GF-D8 (cell line): ENCODE measurements at regions not wholly inside any gene's neighbourhood (a gene's known extent, or its start where the extent isn't known, plus 50 kb on each side); places are given as distances from the start of the nearest gene placed in this dataset.
"Not testable (repeated sequence)": the region's sequence is repeated elsewhere in the genome, so short reads cannot be mapped to it uniquely, and the experiment has no call there.

Experiments
- DNase-seq: peaks from one replicate; lab custom pipeline; 2025; lab: John Stamatoyannopoulos, UW

- DNase-seq, result no peak
Measured at GRCh38 chr17:36845916-36846315, 91.4 kb upstream of the LHX1 start.

- no peak for DNase-seq
Measured at GRCh38 chr17:36846410-36847292, 90.6 kb upstream of the LHX1 start.

GRCh38 chr17:36848008-36848902, 89.0 kb upstream of the LHX1 start:
- no peak for DNase-seq

GRCh38 chr17:36849020-36849419, 88.3 kb upstream of the LHX1 start:
- not testable (repeated sequence) for DNase-seq

GRCh38 chr17:36849871-36850348, 87.4 kb upstream of the LHX1 start:
- DNase-seq, result no peak

GRCh38 chr17:36850790-36851189, 86.5 kb upstream of the LHX1 start:
- no peak for DNase-seq

GRCh38 chr17:36851250-36851649, 86.0 kb upstream of the LHX1 start:
- DNase-seq, result no peak

- not testable (repeated sequence) for DNase-seq
Measured at GRCh38 chr17:36852478-36852877, 84.8 kb upstream of the LHX1 start.

- DNase-seq, result no peak
Measured at GRCh38 chr17:36854982-36855381, 82.3 kb upstream of the LHX1 start.

- no peak for DNase-seq
Measured at GRCh38 chr17:36855459-36855858, 81.8 kb upstream of the LHX1 start.

GRCh38 chr17:36856222-36856621, 81.1 kb upstream of the LHX1 start:
- no peak for DNase-seq

- DNase-seq, result no peak
Measured at GRCh38 chr17:36856903-36857381, 80.3 kb upstream of the LHX1 start.

- DNase-seq, result no peak
Measured at GRCh38 chr17:36857698-36858097, 79.6 kb upstream of the LHX1 start.

- DNase-seq, result no peak
Measured at GRCh38 chr17:36858119-36859002, 78.9 kb upstream of the LHX1 start.

GRCh38 chr17:36859003-36859300, 78.3 kb upstream of the LHX1 start:
- DNase-seq, result no peak

GRCh38 chr17:36859706-36860105, 77.6 kb upstream of the LHX1 start:
- no peak for DNase-seq

- no peak for DNase-seq
Measured at GRCh38 chr17:36861531-36861930, 75.7 kb upstream of the LHX1 start.

GRCh38 chr17:36862116-36862920, 75.0 kb upstream of the LHX1 start:
- DNase-seq, result no peak

- no peak for DNase-seq
Measured at GRCh38 chr17:36863131-36863530, 74.1 kb upstream of the LHX1 start.

GRCh38 chr17:36863676-36864612, 73.3 kb upstream of the LHX1 start:
- DNase-seq, result no peak
